ENCODE measurements at regions not wholly inside any gene's neighbourhood (a gene's known extent, or its start where the extent isn't known, plus 50 kb on each side); places are given as distances from the start of the nearest gene placed in this dataset.

DNA sequence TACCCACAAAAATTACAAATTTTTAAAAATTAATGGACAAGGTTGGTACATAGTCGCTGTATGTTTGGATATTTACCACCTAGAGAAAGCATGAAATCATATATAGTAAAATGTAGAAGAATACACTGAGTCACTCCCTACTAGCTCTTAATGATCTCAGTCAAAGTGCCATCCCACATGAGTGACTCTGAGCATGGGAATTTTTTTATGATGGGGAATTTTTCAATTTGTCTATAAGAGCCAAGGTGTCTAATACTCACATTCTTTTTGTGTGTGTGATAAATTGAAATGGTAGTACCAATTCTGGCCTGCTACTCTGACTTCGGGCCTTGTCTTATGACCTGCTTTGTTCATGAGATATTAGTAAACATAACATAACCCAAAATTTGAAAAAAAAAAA, 483.2 kb downstream of the CDH10 start:
- TF ChIP-seq, protein P1, sequence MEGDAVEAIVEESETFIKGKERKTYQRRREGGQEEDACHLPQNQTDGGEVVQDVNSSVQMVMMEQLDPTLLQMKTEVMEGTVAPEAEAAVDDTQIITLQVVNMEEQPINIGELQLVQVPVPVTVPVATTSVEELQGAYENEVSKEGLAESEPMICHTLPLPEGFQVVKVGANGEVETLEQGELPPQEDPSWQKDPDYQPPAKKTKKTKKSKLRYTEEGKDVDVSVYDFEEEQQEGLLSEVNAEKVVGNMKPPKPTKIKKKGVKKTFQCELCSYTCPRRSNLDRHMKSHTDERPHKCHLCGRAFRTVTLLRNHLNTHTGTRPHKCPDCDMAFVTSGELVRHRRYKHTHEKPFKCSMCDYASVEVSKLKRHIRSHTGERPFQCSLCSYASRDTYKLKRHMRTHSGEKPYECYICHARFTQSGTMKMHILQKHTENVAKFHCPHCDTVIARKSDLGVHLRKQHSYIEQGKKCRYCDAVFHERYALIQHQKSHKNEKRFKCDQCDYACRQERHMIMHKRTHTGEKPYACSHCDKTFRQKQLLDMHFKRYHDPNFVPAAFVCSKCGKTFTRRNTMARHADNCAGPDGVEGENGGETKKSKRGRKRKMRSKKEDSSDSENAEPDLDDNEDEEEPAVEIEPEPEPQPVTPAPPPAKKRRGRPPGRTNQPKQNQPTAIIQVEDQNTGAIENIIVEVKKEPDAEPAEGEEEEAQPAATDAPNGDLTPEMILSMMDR (IDR thresholded peaks at IDR 0.05 in 4 of 5, conservative IDR thresholded peaks at IDR 0.05 in 1 of 5): no peak
- TF ChIP-seq POLR2A (IDR thresholded peaks at IDR 0.05): no peak
